HepG2 (cell line): ENCODE measurements at regions not wholly inside any gene's neighbourhood (a gene's known extent, or its start where the extent isn't known, plus 50 kb on each side); places are given as distances from the start of the nearest gene placed in this dataset.

Experiments used
- ATAC-seq: fragments of 200-7000 bp; cut with Tn5 transposase; 3 replicates; pipeline ENCODE4 v1.9.1; 2020; ENCODE audit warnings: mild to moderate bottlenecking, moderate library complexity
- BruUV-seq: library from RNA; stranded (reverse); fragments of 400-500 nt; replicated peaks from 2 replicates; lab custom pipeline; 2021; lab: Mats Ljungman, UMichigan
- CTCF ChIA-PET: fragments of 300-600 bp; formaldehyde crosslinking; extraction: SDS; loops from one replicate; lab custom pipeline; 2021; ENCODE audit warnings: low total read pairs, inconsistent platforms, low intra/inter-chr PET ratio; lab: Yijun Ruan, JAX
- POLR2A ChIA-PET: fragments of 350-600 bp; sonication (Branson Sonifier 250); formaldehyde crosslinking; loops from one replicate; lab custom pipeline; 2020; ENCODE audit warnings: antibody characterized with exemption, inconsistent platforms; lab: Yijun Ruan, JAX
- DNase-seq: peaks from one replicate; pipeline ENCODE4 v3.0.0-alpha.2; 2015; ENCODE audit warnings: low spot score
- FAIRE-seq: peaks from 3 replicates; lab custom pipeline; 2011; peaks lifted over from hg19 to GRCh38; lab: Jason Lieb, UNC
- H2AFZ ChIP-seq: one replicate; pipeline ENCODE4 v1.6.1; 2011; ENCODE audit warnings: low read length, inconsistent platforms
- H3K27ac ChIP-seq: fragments of 300-600 bp; 3 replicates; pipeline ENCODE4 v1.8.0; 2011; ENCODE audit warnings: mixed run types, mild to moderate bottlenecking, mixed read lengths, low read length, inconsistent platforms; ENCODE audit not compliant: insufficient read depth; ENCODE audit errors: extremely low read length
- H3K27me3 ChIP-seq, 2 experiments: fragments of 200-600 bp in 1 of 2; 2 replicates in 1 of 2; 3 replicates in 1 of 2; pipeline versions ENCODE4 v1.6.0 to v1.8.0; 2011; ENCODE audit warnings: low read length in 2 of 2, mild to moderate bottlenecking in 2 of 2, moderate library complexity in 2 of 2, inconsistent platforms in 1 of 2; ENCODE audit not compliant: insufficient read depth in 2 of 2, control insufficient read depth in 1 of 2
- H3K36me3 ChIP-seq, 2 experiments: fragments of 200-600 bp in 1 of 2; replicated peaks in 1 of 2; 2 replicates in 1 of 2; 3 replicates in 1 of 2; pipeline versions ENCODE4 v1.5.1 to v1.8.0; 2011; ENCODE audit warnings: low read length in 2 of 2, inconsistent platforms in 1 of 2; ENCODE audit not compliant: insufficient read depth in 2 of 2, control insufficient read depth in 1 of 2
- H3K4me1 ChIP-seq: 2 replicates; pipeline ENCODE4 v1.5.1; 2012; ENCODE audit warnings: low read length, inconsistent platforms; ENCODE audit not compliant: insufficient read depth
- H3K4me2 ChIP-seq: 2 replicates; pipeline ENCODE4 v1.6.0; 2011; ENCODE audit warnings: low read depth, low read length, inconsistent platforms
- H3K4me3 ChIP-seq, 3 experiments: fragments of 200-600 bp in 1 of 3; sonication (generic), shearing (Covaris generic) in 1 of 3; replicated peaks in 1 of 3; 2 replicates each; pipeline ENCODE4 v1.5.1; 2011 to 2016; ENCODE audit warnings: low read length in 3 of 3, inconsistent platforms in 2 of 3, low read depth in 2 of 3, mild to moderate bottlenecking in 2 of 3, control low read depth in 1 of 3, mixed read lengths in 1 of 3; ENCODE audit not compliant: insufficient read depth in 1 of 3
- H3K79me2 ChIP-seq: one replicate; pipeline ENCODE4 v1.6.1; 2011; ENCODE audit warnings: low read length, inconsistent platforms; ENCODE audit not compliant: insufficient read depth
- H3K9ac ChIP-seq: 2 replicates; pipeline ENCODE4 v1.6.0; 2011; ENCODE audit warnings: mild to moderate bottlenecking, low read depth, low read length, inconsistent platforms; ENCODE audit not compliant: insufficient read depth
- H3K9me3 ChIP-seq: 2 replicates; pipeline ENCODE4 v1.5.1; 2012; ENCODE audit warnings: mild to moderate bottlenecking, low read length
- H4K20me1 ChIP-seq: 2 replicates; pipeline ENCODE4 v1.6.0; 2011; ENCODE audit warnings: inconsistent platforms, mild to moderate bottlenecking, low read length, moderate library complexity; ENCODE audit not compliant: insufficient read depth
- KAT7 ChIP-seq: IDR thresholded peaks from 2 replicates; pipeline ENCODE4 v1.6.1; 2018; ENCODE audit warnings: borderline replicate concordance, missing compliant biosample characterization
- NCOA5 ChIP-seq: sonication (generic); formaldehyde crosslinking; IDR thresholded peaks from 2 replicates; pipeline ENCODE4 v1.4.0; 2020; ENCODE audit warnings: missing genetic modification reagents
- PAX8 ChIP-seq: sonication (generic); formaldehyde crosslinking; IDR thresholded peaks from 2 replicates; pipeline ENCODE4 v1.8.0; 2022; ENCODE audit warnings: mild to moderate bottlenecking, missing genetic modification reagents, borderline replicate concordance
- PRMT3 ChIP-seq: sonication (generic); formaldehyde crosslinking; IDR thresholded peaks from 2 replicates; pipeline ENCODE4 v1.8.1; 2022; ENCODE audit warnings: low read depth, mild to moderate bottlenecking, moderate library complexity, missing genetic modification reagents, borderline replicate concordance
- XBP1 ChIP-seq: sonication (generic); formaldehyde crosslinking; IDR thresholded peaks from 2 replicates; pipeline ENCODE4 v1.5.0; 2020; ENCODE audit warnings: missing genetic modification reagents
- ZMYM4 ChIP-seq: sonication (generic); formaldehyde crosslinking; IDR thresholded peaks from 2 replicates; pipeline ENCODE4 v1.8.1; 2023; ENCODE audit warnings: mild to moderate bottlenecking, missing genetic modification reagents
- ZNF12 ChIP-seq: sonication (generic); formaldehyde crosslinking; IDR thresholded peaks from 2 replicates; pipeline ENCODE4 v1.5.0; 2020; ENCODE audit warnings: missing genetic modification reagents
- ZNF121 ChIP-seq: sonication (generic); formaldehyde crosslinking; IDR thresholded peaks from 2 replicates; pipeline ENCODE4 v1.5.0; 2020; ENCODE audit warnings: mild to moderate bottlenecking, missing genetic modification reagents
- ZNF138 ChIP-seq: sonication (generic); formaldehyde crosslinking; IDR thresholded peaks from 2 replicates; pipeline ENCODE4 v1.5.0; 2020; ENCODE audit warnings: mild to moderate bottlenecking, low read depth, missing genetic modification reagents
- ZNF225 ChIP-seq: sonication (generic); formaldehyde crosslinking; IDR thresholded peaks from 2 replicates; pipeline ENCODE4 v1.4.0; 2020; ENCODE audit warnings: mild to moderate bottlenecking, missing genetic modification reagents
- ZNF253 ChIP-seq: sonication (generic); formaldehyde crosslinking; IDR thresholded peaks from 2 replicates; pipeline ENCODE4 v1.8.0; 2022; ENCODE audit warnings: mild to moderate bottlenecking, missing genetic modification reagents, borderline replicate concordance
- ZUFSP ChIP-seq: sonication (generic); formaldehyde crosslinking; IDR thresholded peaks from 2 replicates; pipeline ENCODE4 v1.9.0; 2021; ENCODE audit warnings: missing genetic modification reagents, mild to moderate bottlenecking, borderline replicate concordance
- WGBS: methylation state at CpG from one replicate; pipeline ENCODE4 v1.1.6; 2017; ENCODE audit warnings: low lambda C conversion rate; 5-methylcytosine and 5-hydroxymethylcytosine counted together
- in situ Hi-C: cut with HindIII; loops from 2 replicates; pipeline ENCODE4 v1.10.0; 2017; ENCODE audit warnings: low pct_unique_long_range_greater_than_20kb; ENCODE audit not compliant: extremely low pct_ligation_motif_present
- intact Hi-C: fragments of 100-400 bp; cut with micrococcal nuclease; formaldehyde crosslinking; loops from one replicate; pipeline ENCODE4 v1.10.0; 2022; ENCODE audit not compliant: unreplicated experiment
- TF ChIP-seq, protein P1 (sequence below): sonication (generic); formaldehyde crosslinking; conservative IDR thresholded peaks from 2 replicates; pipeline ENCODE4 v1.8.0; 2022; ENCODE audit warnings: mild to moderate bottlenecking, moderate library complexity, missing genetic modification reagents
- TF ChIP-seq, protein P2 (sequence below): sonication (generic); formaldehyde crosslinking; IDR thresholded peaks from 2 replicates; pipeline ENCODE4 v1.5.1; 2020; ENCODE audit warnings: mild to moderate bottlenecking, missing genetic modification reagents, borderline replicate concordance
- TF ChIP-seq, protein P3 (sequence below): sonication (generic); formaldehyde crosslinking; IDR thresholded peaks from 2 replicates; pipeline ENCODE4 v1.5.1; 2020; ENCODE audit warnings: mild to moderate bottlenecking, missing genetic modification reagents
- TF ChIP-seq, protein P4 (sequence below): sonication (generic); formaldehyde crosslinking; IDR thresholded peaks from 2 replicates; pipeline ENCODE4 v1.9.0; 2022; ENCODE audit warnings: low read depth, missing genetic modification reagents

GRCh38 chr3:68571321-68571720, 361.0 kb downstream of the TAFA4 start:
- ChIA-PET CTCF (no interaction called here), POLR2A (no interaction called here)
- WGBS, result 0% methylated on average over 1 of the region's 2 CpGs
- Histone ChIP-seq H3K4me1 (no peaks in the 10 kb centered on the region), H3K4me2 (no peak overlapping the region), H2AFZ (no peak overlapping the region), H3K27ac (no peak overlapping the region), H3K9ac (no peak overlapping the region), H3K79me2 (no peaks in the 10 kb centered on the region), H3K27me3 (no peaks in the 10 kb centered on the region), H3K9me3 (no peaks in the 10 kb centered on the region), H3K4me3 (no peak overlapping the region), H3K36me3 (no peaks in the 10 kb centered on the region), H4K20me1 (no peaks in the 10 kb centered on the region)
- in situ Hi-C loops, result no loop called here
- DNase-seq, result no peak
- no TSS peak for BruUV-seq
- no peak for FAIRE-seq
- intact Hi-C loops, result no loop called here
- ATAC-seq, result no peak
- TF ChIP-seq, protein P1, sequence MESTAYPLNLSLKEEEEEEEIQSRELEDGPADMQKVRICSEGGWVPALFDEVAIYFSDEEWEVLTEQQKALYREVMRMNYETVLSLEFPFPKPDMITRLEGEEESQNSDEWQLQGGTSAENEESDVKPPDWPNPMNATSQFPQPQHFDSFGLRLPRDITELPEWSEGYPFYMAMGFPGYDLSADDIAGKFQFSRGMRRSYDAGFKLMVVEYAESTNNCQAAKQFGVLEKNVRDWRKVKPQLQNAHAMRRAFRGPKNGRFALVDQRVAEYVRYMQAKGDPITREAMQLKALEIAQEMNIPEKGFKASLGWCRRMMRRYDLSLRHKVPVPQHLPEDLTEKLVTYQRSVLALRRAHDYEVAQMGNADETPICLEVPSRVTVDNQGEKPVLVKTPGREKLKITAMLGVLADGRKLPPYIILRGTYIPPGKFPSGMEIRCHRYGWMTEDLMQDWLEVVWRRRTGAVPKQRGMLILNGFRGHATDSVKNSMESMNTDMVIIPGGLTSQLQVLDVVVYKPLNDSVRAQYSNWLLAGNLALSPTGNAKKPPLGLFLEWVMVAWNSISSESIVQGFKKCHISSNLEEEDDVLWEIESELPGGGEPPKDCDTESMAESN (CRISPR knock-in tag), result no peak
- TF ChIP-seq ZMYM4 (CRISPR knock-in tag) (no peak), PRMT3 (CRISPR knock-in tag) (no peak), ZNF225 (CRISPR knock-in tag) (no peak), XBP1 (CRISPR knock-in tag) (no peak), ZNF12 (no peak), PAX8 (CRISPR knock-in tag) (no peak), ZNF121 (CRISPR knock-in tag) (no peak), ZNF253 (CRISPR knock-in tag) (no peak), ZNF138 (no peak), ZUFSP (CRISPR knock-in tag) (no peak), NCOA5 (CRISPR knock-in tag) (no peak), KAT7 (no peak)
- TF ChIP-seq, protein P2, sequence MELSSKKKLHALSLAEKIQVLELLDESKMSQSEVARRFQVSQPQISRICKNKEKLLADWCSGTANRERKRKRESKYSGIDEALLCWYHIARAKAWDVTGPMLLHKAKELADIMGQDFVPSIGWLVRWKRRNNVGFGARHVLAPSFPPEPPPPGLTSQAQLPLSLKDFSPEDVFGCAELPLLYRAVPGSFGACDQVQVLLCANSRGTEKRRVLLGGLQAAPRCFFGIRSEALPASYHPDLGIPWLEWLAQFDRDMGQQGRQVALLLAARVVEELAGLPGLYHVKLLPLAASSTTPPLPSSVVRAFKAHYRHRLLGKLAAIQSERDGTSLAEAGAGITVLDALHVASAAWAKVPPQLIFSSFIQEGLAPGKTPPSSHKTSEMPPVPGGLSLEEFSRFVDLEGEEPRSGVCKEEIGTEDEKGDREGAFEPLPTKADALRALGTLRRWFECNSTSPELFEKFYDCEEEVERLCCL (CRISPR knock-in tag), result no peak
- TF ChIP-seq, protein P3, sequence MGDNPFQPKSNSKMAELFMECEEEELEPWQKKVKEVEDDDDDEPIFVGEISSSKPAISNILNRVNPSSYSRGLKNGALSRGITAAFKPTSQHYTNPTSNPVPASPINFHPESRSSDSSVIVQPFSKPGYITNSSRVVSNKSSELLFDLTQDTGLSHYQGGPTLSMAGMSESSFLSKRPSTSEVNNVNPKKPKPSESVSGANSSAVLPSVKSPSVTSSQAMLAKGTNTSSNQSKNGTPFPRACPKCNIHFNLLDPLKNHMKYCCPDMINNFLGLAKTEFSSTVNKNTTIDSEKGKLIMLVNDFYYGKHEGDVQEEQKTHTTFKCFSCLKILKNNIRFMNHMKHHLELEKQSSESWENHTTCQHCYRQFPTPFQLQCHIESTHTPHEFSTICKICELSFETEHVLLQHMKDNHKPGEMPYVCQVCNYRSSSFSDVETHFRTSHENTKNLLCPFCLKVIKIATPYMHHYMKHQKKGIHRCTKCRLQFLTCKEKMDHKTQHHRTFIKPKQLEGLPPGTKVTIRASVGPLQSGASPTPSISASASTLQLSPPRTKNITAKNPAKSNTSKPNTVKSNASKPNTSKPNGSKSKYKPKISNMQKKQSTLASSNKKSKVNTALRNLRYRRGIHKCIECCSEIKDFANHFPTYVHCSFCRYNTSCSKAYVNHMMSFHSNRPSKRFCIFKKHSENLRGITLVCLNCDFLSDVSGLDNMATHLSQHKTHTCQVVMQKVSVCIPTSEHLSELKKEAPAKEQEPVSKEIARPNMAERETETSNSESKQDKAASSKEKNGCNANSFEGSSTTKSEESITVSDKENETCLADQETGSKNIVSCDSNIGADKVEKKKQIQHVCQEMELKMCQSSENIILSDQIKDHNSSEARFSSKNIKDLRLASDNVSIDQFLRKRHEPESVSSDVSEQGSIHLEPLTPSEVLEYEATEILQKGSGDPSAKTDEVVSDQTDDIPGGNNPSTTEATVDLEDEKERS (CRISPR knock-in tag), result no peak
- TF ChIP-seq, protein P4, sequence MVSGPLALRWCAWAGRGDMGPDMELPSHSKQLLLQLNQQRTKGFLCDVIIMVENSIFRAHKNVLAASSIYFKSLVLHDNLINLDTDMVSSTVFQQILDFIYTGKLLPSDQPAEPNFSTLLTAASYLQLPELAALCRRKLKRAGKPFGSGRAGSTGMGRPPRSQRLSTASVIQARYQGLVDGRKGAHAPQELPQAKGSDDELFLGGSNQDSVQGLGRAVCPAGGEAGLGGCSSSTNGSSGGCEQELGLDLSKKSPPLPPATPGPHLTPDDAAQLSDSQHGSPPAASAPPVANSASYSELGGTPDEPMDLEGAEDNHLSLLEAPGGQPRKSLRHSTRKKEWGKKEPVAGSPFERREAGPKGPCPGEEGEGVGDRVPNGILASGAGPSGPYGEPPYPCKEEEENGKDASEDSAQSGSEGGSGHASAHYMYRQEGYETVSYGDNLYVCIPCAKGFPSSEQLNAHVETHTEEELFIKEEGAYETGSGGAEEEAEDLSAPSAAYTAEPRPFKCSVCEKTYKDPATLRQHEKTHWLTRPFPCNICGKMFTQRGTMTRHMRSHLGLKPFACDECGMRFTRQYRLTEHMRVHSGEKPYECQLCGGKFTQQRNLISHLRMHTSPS (CRISPR knock-in tag), result no peak
